ELR (cell line): ENCODE measurements at regions not wholly inside any gene's neighbourhood (a gene's known extent, or its start where the extent isn't known, plus 50 kb on each side); places are given as distances from the start of the nearest gene placed in this dataset.
A peak's percentile ranks its signal among the peaks of the same experiment; 100 is the strongest.
"Not testable (repeated sequence)": the region's sequence is repeated elsewhere in the genome, so short reads cannot be mapped to it uniquely, and the experiment has no call there.

Experiments used
- DNase-seq: peaks from one replicate; pipeline ENCODE4 v3.0.0-alpha.2; 2015; ENCODE audit warnings: low read depth

GRCh38 chr6:6815732-6816131, 227.2 kb downstream of the LY86 start:
- no peak for DNase-seq

GRCh38 chr6:6816716-6817115, 228.2 kb downstream of the LY86 start:
- no peak for DNase-seq

- DNase-seq: no peak
Observed at GRCh38 chr6:6818078-6818639, 229.6 kb downstream of the LY86 start.

DNA sequence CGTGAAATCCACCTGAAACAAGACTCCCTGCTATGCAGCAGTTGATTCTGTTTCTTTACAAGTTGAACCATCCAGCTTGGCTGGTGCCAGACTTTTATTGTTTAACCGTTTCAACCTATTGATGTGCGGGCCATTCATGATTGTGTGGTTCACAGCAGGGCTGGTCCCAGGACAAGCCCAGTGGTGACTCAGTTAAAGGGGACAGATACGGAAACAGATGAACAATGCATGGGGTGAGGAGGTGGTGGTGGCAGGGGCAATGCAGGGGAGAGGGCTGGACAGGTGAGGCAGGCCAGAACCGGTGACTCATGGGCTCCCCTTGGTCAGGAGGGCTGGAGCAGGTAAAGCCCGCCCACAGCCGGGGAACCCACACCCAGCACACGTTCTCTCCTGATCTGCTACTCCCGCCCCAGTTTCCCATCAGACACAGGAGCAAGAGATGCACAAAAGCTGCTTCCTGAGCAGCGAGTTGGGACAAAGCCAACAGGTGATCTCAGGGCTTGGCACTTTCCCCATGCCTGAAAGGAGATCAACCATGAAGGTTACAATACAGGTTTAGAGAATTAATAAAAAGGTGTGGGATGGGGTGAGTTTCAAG, 232.2 kb downstream of the LY86 start:
- no peak for DNase-seq

GRCh38 chr6:6821639-6822261, 233.2 kb downstream of the LY86 start:
- DNase-seq: no peak

GRCh38 chr6:6823030-6823429, 234.5 kb downstream of the LY86 start:
- DNase-seq: no peak

- DNase-seq: no peak
Observed at GRCh38 chr6:6823568-6824224, 235.2 kb downstream of the LY86 start.

- DNase-seq: no peak
Observed at GRCh38 chr6:6824381-6824780, 235.9 kb downstream of the LY86 start.

DNA sequence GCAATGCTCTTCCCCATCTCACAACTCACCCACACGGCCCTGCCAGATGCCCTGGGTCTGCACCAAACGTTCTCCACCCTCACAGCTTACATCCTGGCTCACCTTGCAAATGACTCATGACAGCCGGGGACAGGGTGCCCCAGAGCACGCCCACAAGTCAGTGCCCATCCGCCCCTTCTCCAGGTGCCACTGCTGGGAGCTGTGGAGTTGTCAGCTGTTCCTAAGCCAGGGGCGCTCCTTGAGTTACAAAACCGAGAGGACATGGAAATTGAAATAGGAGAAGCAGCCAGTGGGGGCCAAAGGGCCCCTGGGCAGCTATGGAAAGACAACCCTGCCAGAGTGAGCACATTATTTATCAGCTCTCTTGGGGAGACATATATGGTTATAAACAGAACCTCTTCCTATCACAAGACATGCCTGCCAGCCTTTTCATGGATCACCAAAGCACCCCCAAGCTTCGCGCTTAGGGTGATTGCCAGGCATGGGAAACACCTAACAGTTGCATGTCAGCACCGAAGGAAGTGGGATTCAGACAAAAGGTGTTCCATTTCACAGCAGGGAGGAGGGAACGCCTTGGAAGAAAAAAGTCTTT, 236.8 kb downstream of the LY86 start:
- DNase-seq: no peak

DNA sequence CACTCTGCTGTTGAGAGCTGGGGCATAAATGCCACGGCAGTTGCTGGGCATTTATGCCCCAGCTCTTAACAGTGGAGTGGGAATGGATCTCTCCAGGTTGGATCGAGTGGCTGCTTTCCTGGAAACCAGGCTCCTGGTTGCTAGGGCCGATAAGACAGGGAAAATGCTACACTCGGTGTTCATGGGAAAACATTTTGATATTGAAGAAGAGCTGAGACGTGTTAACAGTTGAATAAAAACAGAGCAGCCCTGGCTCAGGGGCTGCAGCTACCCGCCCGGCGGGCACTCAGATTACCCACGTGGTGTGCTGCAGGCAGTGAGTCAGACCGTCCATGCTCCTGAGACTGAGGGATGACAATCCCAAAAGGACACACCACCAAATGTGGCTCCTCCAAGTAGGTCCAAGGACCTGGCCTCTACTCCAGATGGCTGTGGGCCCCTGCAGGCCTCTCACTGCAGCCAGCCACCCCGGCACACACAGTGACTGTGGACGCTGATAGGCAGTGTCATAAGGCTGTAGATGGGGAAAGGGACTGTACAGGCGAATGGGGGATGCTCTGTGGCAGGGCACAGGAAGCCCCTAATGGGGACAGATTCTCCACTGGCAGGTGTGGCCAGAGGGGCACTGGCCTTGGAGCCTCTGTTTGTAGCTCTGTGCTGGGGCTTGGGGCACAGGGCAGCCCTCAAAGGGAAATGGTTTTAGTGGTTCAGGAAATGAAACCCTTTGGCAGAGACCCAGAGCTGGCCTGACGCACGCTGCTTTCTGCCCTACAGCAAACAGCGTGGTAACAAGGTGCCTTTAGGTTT, 237.8 kb downstream of the LY86 start:
- DNase-seq: peak; percentile 52

GRCh38 chr6:6826961-6827360, 238.4 kb downstream of the LY86 start:
- no peak for DNase-seq

DNA sequence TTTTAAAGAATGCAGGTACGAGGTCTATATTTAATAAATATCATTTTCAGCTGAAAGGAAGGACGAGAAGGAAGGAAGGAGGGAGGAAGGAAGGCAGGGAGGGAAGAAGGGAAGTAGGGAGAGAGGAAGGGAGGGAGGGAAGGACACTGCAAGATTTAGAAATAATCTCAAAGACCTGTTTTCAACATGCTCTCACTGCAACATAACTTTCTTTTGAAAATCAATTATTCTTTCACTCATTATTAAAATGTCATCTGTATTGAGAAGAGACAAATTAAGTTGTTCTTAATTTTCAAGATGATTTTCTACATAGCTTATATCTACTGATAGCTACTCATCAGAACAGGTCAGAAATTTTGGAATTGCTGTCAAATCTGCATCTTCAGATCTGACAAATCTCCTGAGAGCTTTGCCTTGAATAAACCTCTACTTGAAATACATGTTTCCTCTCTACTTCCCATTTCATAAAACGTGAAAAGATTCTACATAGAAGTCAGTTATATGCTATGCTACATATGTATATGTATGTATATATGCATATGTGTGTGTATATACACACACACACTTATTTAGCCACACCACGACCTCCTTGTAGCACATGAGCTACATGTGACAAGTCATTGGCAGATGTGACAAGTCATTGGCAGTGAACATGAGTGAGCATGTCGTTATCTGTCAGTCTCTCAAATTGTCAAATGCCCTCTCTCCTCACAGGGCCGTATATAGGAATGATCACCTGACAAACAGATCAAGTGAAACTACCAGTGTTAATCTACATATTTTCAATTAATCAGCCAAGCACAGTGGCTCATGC, 241.6 kb downstream of the LY86 start:
- no peak for DNase-seq

GRCh38 chr6:6830686-6831063, 242.2 kb downstream of the LY86 start:
- DNase-seq: not testable (repeated sequence)

DNA sequence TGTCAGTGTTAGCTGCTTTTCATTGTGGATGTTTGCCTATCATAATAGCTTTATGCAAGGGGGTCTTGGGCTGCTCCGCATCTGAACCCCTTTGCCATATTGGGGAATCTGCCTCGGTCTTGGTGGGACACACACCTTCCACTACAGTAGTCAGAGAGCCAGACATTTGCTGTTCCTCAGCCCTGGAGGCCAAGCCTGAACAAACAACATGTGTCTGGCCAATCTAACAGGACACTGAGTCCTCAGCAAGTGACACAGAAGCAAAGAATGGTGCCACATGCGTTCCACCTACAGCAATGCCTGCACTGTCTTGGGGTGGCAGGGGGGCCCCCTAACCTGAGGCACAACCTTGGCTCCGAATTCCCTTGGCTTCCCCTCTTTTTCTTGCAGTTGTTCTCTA, 243.9 kb downstream of the LY86 start:
- no peak for DNase-seq

- no peak for DNase-seq
Observed at GRCh38 chr6:6834356-6835222, 246.1 kb downstream of the LY86 start.

- no peak for DNase-seq
Observed at GRCh38 chr6:6835223-6835503, 246.6 kb downstream of the LY86 start.

DNA sequence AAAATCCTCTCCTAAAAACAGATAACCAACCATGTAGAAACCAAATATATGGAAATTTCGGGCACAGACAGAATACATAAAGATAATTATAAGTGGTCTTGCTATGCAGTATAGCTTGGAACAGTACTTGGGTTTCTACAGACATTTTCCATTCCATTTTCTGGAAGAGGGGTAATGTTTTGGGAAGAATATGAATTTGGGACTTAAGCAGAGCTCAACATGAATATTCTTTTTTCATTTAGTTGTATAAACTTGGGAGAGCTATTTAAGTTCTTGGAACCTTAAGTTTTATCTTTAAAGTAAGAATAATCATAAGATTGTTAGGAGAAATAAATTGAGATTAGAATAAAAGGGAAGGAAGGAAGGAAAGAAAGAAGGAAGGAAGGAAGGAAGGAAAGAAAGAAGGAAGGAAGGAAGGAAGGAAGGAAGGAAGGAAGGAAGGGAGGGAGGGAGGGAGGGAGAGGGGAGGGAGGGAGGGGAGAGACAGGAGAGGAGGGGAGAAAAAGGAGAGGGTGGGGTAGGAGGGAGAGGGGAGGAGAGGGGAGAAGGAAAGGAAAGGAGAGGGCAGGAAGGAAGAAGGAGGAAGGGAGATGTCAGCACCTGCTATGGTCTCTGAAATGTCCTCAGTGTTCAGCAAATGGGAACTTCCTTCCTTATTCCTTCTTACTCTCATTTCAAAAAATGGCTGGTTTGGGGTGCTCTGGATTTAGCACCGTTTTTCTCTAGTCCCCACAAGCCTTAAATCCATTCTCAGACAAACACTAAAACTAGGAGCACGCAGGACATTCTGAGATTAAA, 248.3 kb downstream of the LY86 start:
- DNase-seq: no peak

DNA sequence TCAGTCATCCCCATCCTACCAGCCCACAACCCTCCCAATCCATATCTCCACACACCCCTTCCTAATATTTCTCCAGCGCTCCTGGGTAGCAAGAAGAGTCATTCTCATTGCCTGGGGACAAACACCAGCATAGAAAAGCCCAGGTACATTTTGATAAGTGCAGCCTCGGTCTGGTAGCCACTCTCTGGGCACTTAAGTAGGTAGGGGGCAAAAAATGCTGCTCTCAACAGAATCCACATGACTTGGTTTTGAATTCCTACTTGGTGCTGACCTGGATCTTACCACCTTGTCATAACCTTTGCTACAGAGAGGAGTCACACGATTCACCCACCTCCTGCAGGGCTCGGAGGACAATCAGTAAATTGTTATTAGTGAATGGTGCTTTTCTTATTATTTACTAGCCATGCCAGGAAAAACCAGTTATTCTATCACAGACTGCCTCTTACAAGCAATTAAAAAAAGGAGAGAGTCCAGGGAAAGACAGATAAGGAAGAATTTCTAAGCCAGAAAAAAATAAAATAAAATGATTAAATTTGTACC, 249.1 kb downstream of the LY86 start:
- no peak for DNase-seq

DNA sequence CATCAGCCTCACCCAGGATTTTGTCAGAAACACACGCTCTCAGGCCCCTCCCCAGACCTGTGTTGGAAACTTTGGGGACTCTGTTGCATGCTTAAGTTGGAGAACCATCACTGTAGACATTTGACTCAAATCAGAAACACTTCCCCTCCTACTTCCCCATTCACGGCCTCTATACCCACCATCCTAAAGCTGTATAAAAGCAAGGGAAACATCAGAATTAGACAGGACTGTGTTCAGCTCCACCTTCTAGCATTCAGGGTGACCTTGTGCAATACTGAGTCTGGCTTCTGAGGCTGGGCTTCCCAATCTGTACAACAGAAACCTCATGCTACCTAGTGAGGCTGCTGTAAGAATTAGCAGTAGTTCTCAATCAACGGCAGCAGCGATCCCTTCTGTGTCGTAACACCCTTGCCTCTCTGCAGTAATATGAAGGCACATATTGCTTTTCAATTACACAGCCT, 252.3 kb downstream of the LY86 start:
- DNase-seq: no peak
